Body of pancreas (tissue), 4 donors: ENCODE measurements at regions not wholly inside any gene's neighbourhood (a gene's known extent, or its start where the extent isn't known, plus 50 kb on each side); places are given as distances from the start of the nearest gene placed in this dataset.

Source experiments
- CTCF ChIP-seq, 7 experiments: fragments of 450-650 bp in 4 of 7; fragments of 200-600 bp in 3 of 7; sonication (generic) in 3 of 7; IDR thresholded peaks; one replicate each; pipeline ENCODE4 v1.5.1; 2016 to 2019; ENCODE audit warnings: antibody characterized with exemption in 7 of 7
- POLR2A ChIP-seq, 3 donors: fragments of 450-650 bp; IDR thresholded peaks; one replicate each; pipeline ENCODE4 v1.6.1; 2016; ENCODE audit warnings: antibody characterized with exemption in 3 of 3, mild to moderate bottlenecking in 2 of 3

DNA sequence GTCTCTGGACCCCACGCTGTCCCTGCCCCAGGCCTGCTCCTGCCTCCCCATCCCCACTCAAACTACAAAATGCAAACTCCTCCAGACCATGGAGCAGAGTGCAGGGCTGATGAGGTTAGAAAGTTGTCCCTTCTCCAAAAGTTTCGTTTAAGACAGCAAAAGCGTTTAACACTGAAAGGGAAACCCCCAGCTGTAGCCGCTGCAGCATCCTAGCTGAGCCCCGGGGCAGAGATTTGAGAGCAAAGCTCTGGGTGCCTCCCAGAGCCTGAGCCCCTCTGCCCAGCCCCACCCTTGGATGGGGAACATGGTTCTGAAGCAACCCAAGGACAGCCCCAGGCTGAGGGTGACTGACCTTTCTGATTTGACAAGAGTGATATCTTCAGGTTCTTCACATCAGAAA is 52.8 kb upstream of the ENO4 start:
- TF ChIP-seq POLR2A (IDR thresholded peaks at IDR 0.05) (no peak), CTCF (IDR thresholded peaks at IDR 0.05) (no peak)
